ENCODE measurements at regions not wholly inside any gene's neighbourhood (a gene's known extent, or its start where the extent isn't known, plus 50 kb on each side); places are given as distances from the start of the nearest gene placed in this dataset.

GRCh38 chr13:78742659-78743058 lies 83.7 kb upstream of the OBI1 start:
- ATAC-seq: peak; percentile 97

GRCh38 chr13:78736142-78736541 lies 77.2 kb upstream of the OBI1 start:
- no peak for DNase-seq (ENCODE audit: low spot score)
- Mint-ChIP-seq H3K27ac (no peak overlapping the region), H3K4me3 (no peak overlapping the region), H3K27me3 (ENCODE audit: low read depth) (peaks cover 1% of the 10 kb centered on the region), H3K9me3 (no peaks in the 10 kb centered on the region; the same call in 1 of the 2 replicates), H3K4me1 (peaks cover 20% of the 10 kb centered on the region), H3K36me3 (no peaks in the 10 kb centered on the region)
- TF ChIP-seq ZNF138 (CRISPR knock-in tag; conservative IDR thresholded peaks at IDR 0.05) (no peak), NR1H2 (CRISPR knock-in tag; IDR thresholded peaks at IDR 0.05) (no peak), ZNF263 (CRISPR knock-in tag; IDR thresholded peaks at IDR 0.05; ENCODE audit: low read depth) (no peak), SMAD3 (CRISPR knock-in tag; IDR thresholded peaks at IDR 0.05; ENCODE audit: borderline replicate concordance) (no peak), CREB1 (CRISPR knock-in tag; IDR thresholded peaks at IDR 0.05) (no peak), MXD4 (CRISPR knock-in tag; IDR thresholded peaks at IDR 0.05; ENCODE audit: borderline replicate concordance) (no peak), USF2 (CRISPR knock-in tag; IDR thresholded peaks at IDR 0.05) (no peak), ZMAT4 (CRISPR knock-in tag; IDR thresholded peaks at IDR 0.05) (no peak), JUN (CRISPR knock-in tag; IDR thresholded peaks at IDR 0.05) (no peak), ERG (CRISPR knock-in tag; IDR thresholded peaks at IDR 0.05) (no peak), MYBL2 (CRISPR knock-in tag; IDR thresholded peaks at IDR 0.05) (no peak), ZNF396 (CRISPR knock-in tag; IDR thresholded peaks at IDR 0.05; ENCODE audit: borderline replicate concordance) (no peak), ESRRA (CRISPR knock-in tag; IDR thresholded peaks at IDR 0.05; ENCODE audit: borderline replicate concordance) (no peak), GABPB1 (CRISPR knock-in tag; IDR thresholded peaks at IDR 0.05) (no peak), ZSCAN18 (CRISPR knock-in tag; IDR thresholded peaks at IDR 0.05) (no peak), HMGXB4 (CRISPR knock-in tag; IDR thresholded peaks at IDR 0.05) (no peak), ZBTB43 (CRISPR knock-in tag; IDR thresholded peaks at IDR 0.05) (no peak)
- ChIA-PET CTCF (no interaction called here), POLR2A (no interaction called here)
- ATAC-seq: no peak

More at GRCh38 chr13:78742659-78743058, 83.7 kb upstream of the OBI1 start:
- Mint-ChIP-seq H3K9me3 (no peaks in the 10 kb centered on the region), H3K27ac (no peak overlapping the region), H3K4me1 (peaks cover 14% of the 10 kb centered on the region), H3K36me3 (no peaks in the 10 kb centered on the region), H3K4me3 (no peak overlapping the region), H3K27me3 (ENCODE audit: low read depth) (peaks cover 6% of the 10 kb centered on the region)
- TF ChIP-seq MAX (CRISPR knock-in tag; IDR thresholded peaks at IDR 0.05) (no peak), E2F1 (CRISPR knock-in tag; IDR thresholded peaks at IDR 0.05) (no peak), ZNF671 (CRISPR knock-in tag; IDR thresholded peaks at IDR 0.05) (no peak), NR2C2 (CRISPR knock-in tag; IDR thresholded peaks at IDR 0.05) (no peak), ZBTB21 (CRISPR knock-in tag; IDR thresholded peaks at IDR 0.05; ENCODE audit: borderline replicate concordance) (no peak), SOX15 (CRISPR knock-in tag; IDR thresholded peaks at IDR 0.05) (no peak), NFYB (CRISPR knock-in tag; conservative IDR thresholded peaks at IDR 0.05; ENCODE audit: low read depth) (0 out of 2 replicates have a peak, but pooled peaks have one; percentile 24), ZMAT4 (CRISPR knock-in tag; IDR thresholded peaks at IDR 0.05) (no peak)
- POLR2A ChIA-PET: no interaction called here
- peak; percentile 16 for DNase-seq (ENCODE audit: low spot score)
- CTCF ChIA-PET: interaction anchor here (1.1 kb wide), 1 partner anchor 156 kb away, joined by 3 read pairs; no protein-coding TSS in a partner anchor
